GM13977 (cell line): ENCODE measurements at regions not wholly inside any gene's neighbourhood (a gene's known extent, or its start where the extent isn't known, plus 50 kb on each side); places are given as distances from the start of the nearest gene placed in this dataset.

Experiments used
- DNase-seq: peaks from one replicate; pipeline ENCODE4 v3.0.0; 2012; ENCODE audit warnings: low spot score
- CTCF ChIP-seq: IDR thresholded peaks from 2 replicates; pipeline ENCODE4 v1.5.1; 2012; ENCODE audit warnings: mild to moderate bottlenecking, control low read depth; ENCODE audit not compliant: insufficient read depth; ENCODE audit errors: extremely low read depth, missing control alignments
- in situ Hi-C: fragments of 300-500 bp; cut with MboI; formaldehyde crosslinking; loops from one replicate; pipeline ENCODE4 v1.12.0; 2022; ENCODE audit warnings: low sequenced_read_pairs, low pct_unique_long_range_greater_than_20kb, mixed read lengths, inconsistent platforms; ENCODE audit not compliant: unreplicated experiment

GRCh38 chr2:37873749-37874330, 51.2 kb upstream of the RMDN2 start:
- in situ Hi-C loops, result no loop called here
- TF ChIP-seq CTCF, result no peak
- no peak for DNase-seq

- in situ Hi-C loops, result no loop called here
- TF ChIP-seq CTCF, result no peak
- DNase-seq, result no peak
Observed at GRCh38 chr2:37874470-37874869, 50.6 kb upstream of the RMDN2 start.
